ENCODE measurements at regions not wholly inside any gene's neighbourhood (a gene's known extent, or its start where the extent isn't known, plus 50 kb on each side); places are given as distances from the start of the nearest gene placed in this dataset.
A peak's percentile ranks its signal among the peaks of the same experiment; 100 is the strongest.

GRCh38 chr6:169328112-169328801 is 74.6 kb upstream of the THBS2 start:
- 82% methylated on average over 5 of the region's 5 CpGs for WGBS
- Histone ChIP-seq H3K9me3 (no peaks in the 10 kb centered on the region), H3K27me3 (replicated peaks; ENCODE audit: insufficient read depth) (no peaks in the 10 kb centered on the region), H3K36me3 (no peaks in the 10 kb centered on the region), H3K27ac (no peak overlapping the region), H3K4me3 (no peak overlapping the region), H3K4me1 (replicated peaks) (no peaks in the 10 kb centered on the region)
- no peak for TF ChIP-seq POLR2A (IDR thresholded peaks at IDR 0.05)
- no peak for TF ChIP-seq POLR2AphosphoS5 (IDR thresholded peaks at IDR 0.05)
- TF ChIP-seq, protein P1, sequence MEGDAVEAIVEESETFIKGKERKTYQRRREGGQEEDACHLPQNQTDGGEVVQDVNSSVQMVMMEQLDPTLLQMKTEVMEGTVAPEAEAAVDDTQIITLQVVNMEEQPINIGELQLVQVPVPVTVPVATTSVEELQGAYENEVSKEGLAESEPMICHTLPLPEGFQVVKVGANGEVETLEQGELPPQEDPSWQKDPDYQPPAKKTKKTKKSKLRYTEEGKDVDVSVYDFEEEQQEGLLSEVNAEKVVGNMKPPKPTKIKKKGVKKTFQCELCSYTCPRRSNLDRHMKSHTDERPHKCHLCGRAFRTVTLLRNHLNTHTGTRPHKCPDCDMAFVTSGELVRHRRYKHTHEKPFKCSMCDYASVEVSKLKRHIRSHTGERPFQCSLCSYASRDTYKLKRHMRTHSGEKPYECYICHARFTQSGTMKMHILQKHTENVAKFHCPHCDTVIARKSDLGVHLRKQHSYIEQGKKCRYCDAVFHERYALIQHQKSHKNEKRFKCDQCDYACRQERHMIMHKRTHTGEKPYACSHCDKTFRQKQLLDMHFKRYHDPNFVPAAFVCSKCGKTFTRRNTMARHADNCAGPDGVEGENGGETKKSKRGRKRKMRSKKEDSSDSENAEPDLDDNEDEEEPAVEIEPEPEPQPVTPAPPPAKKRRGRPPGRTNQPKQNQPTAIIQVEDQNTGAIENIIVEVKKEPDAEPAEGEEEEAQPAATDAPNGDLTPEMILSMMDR (IDR thresholded peaks at IDR 0.05) = no peak
- no peak for DNase-seq (ENCODE audit: low spot score)
- intact Hi-C loops (cut with DNase I) = no loop called here

DNA sequence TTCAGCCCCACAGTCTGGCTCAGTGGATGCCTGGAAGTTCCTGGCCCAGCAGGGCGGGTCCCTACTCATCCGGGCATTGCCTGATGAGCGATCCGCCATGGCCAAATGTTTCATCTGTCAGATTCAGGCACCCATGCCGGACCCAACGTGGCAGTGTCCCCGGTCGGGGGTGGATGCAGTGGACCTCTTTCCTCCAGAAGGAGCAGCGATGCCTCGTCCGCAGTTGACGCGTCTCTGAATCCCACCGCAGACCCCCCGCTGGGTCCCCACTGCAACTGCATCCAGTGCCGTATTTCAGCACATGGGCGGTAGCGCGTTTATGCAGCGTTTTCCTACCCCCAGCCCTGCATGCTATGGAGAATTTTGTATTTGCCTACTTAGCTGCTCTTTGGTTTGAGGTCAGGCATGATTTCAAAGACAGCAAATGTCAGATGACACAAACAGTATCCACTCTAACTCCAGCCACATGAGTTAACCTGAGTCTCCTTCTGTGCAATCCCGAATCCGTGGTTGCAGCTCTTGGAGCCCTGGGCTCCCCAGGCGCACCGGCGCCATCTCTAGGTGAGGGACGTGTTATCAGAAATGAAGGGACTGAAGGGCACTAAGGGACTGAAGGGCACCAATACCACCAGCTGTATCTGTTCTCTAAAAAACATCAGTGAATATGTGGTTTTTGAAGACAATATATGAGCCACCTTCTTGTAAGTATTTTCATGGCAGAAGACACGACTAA is 72.6 kb upstream of the THBS2 start:
- H3K9me3 ChIP-seq = no peaks in the 10 kb centered on the region
- H3K27me3 ChIP-seq (replicated peaks; ENCODE audit: insufficient read depth) = no peaks in the 10 kb centered on the region
- WGBS = 82% methylated on average over 25 of the region's 27 CpGs
- intact Hi-C loops (cut with DNase I) = no loop called here
- H3K27ac ChIP-seq = no peak overlapping the region
- H3K36me3 ChIP-seq = no peaks in the 10 kb centered on the region
- no peak overlapping the region for H3K4me3 ChIP-seq
- no peaks in the 10 kb centered on the region for H3K4me1 ChIP-seq (replicated peaks)
- TF ChIP-seq POLR2AphosphoS5 (IDR thresholded peaks at IDR 0.05) = no peak
- TF ChIP-seq, protein P1 (IDR thresholded peaks at IDR 0.05) = peak in 2 of 4 experiments; percentile 28 to 39
- no peak for DNase-seq (ENCODE audit: low spot score)

- no peaks in the 10 kb centered on the region for H3K9me3 ChIP-seq
- no peak overlapping the region for H3K4me3 ChIP-seq
- no peak overlapping the region for H3K27ac ChIP-seq
- no peak for DNase-seq (ENCODE audit: low spot score)
- intact Hi-C loops (cut with DNase I) = no loop called here
- TF ChIP-seq POLR2A (IDR thresholded peaks at IDR 0.05) (no peak), POLR2AphosphoS5 (IDR thresholded peaks at IDR 0.05) (no peak)
- TF ChIP-seq, protein P1 (IDR thresholded peaks at IDR 0.05) = no peak
- 82% methylated on average over 10 of the region's 10 CpGs for WGBS
- no peaks in the 10 kb centered on the region for H3K27me3 ChIP-seq (replicated peaks; ENCODE audit: insufficient read depth)
- no peaks in the 10 kb centered on the region for H3K36me3 ChIP-seq
- no peaks in the 10 kb centered on the region for H3K4me1 ChIP-seq (replicated peaks)
Measured at GRCh38 chr6:169324656-169325459, 71.2 kb upstream of the THBS2 start.

GRCh38 chr6:169324086-169324485 is 70.4 kb upstream of the THBS2 start:
- DNase-seq (ENCODE audit: low spot score) = no peak
- Histone ChIP-seq H3K4me3 (no peak overlapping the region), H3K9me3 (no peaks in the 10 kb centered on the region), H3K27me3 (replicated peaks; ENCODE audit: insufficient read depth) (no peaks in the 10 kb centered on the region), H3K36me3 (no peaks in the 10 kb centered on the region), H3K4me1 (replicated peaks) (no peaks in the 10 kb centered on the region), H3K27ac (no peak overlapping the region)
- TF ChIP-seq POLR2AphosphoS5 (IDR thresholded peaks at IDR 0.05) = no peak
- TF ChIP-seq POLR2A (IDR thresholded peaks at IDR 0.05) = no peak
- TF ChIP-seq, protein P1 (IDR thresholded peaks at IDR 0.05) = no peak
- intact Hi-C loops (cut with DNase I) = no loop called here
- WGBS = 95% methylated on average over 4 of the region's 4 CpGs

Measured in prostate gland (tissue), 2 donors.